Kidney (tissue), 13 donors: ENCODE measurements at regions not wholly inside any gene's neighbourhood (a gene's known extent, or its start where the extent isn't known, plus 50 kb on each side); places are given as distances from the start of the nearest gene placed in this dataset.
"Not testable (repeated sequence)": the region's sequence is repeated elsewhere in the genome, so short reads cannot be mapped to it uniquely, and the experiment has no call there.

Experiments
- DNase-seq, 5 donors: peaks; one replicate each; pipeline ENCODE4 v3.0.0-alpha.2; 2013 to 2020
- FAIRE-seq: peaks from 2 replicates; lab custom pipeline; 2012; peaks lifted over from hg19 to GRCh38; lab: Jason Lieb, UNC
- H3K27ac ChIP-seq, 2 donors: one replicate each; pipeline ENCODE4 v1.7.0; 2013; ENCODE audit warnings: low read depth in 2 of 2, low read length in 2 of 2, inconsistent platforms in 1 of 2
- H3K27me3 ChIP-seq: one replicate; pipeline ENCODE4 v1.7.1; 2013; ENCODE audit warnings: low read length, inconsistent platforms; ENCODE audit not compliant: control insufficient read depth, insufficient read depth
- H3K36me3 ChIP-seq, 3 donors: one replicate each; pipeline versions ENCODE4 v1.7.0 to v1.7.1; 2013; ENCODE audit warnings: low read length in 3 of 3, control low read depth in 1 of 3, inconsistent platforms in 1 of 3; ENCODE audit not compliant: insufficient read depth in 3 of 3, control insufficient read depth in 2 of 3
- H3K4me1 ChIP-seq, 3 donors: one replicate each; pipeline versions ENCODE4 v1.7.0 to v1.7.1; 2013; ENCODE audit warnings: low read length in 3 of 3, inconsistent platforms in 1 of 3, low read depth in 1 of 3; ENCODE audit not compliant: control insufficient read depth in 2 of 3, insufficient read depth in 2 of 3
- H3K4me3 ChIP-seq, 3 donors: one replicate each; pipeline versions ENCODE4 v1.7.0 to v1.8.1; 2013; ENCODE audit warnings: low read length in 3 of 3, control low read depth in 1 of 3, inconsistent platforms in 1 of 3
- H3K9ac ChIP-seq, 3 donors: one replicate each; pipeline versions ENCODE4 v1.7.0 to v1.7.1; 2013; ENCODE audit warnings: low read length in 3 of 3, control low read depth in 1 of 3, inconsistent platforms in 1 of 3
- H3K9me3 ChIP-seq, 3 donors: one replicate each; pipeline versions ENCODE4 v1.7.0 to v1.7.1; 2013; ENCODE audit warnings: low read length in 3 of 3, control low read depth in 1 of 3, inconsistent platforms in 1 of 3; ENCODE audit not compliant: control insufficient read depth in 2 of 3, insufficient read depth in 1 of 3
- CTCF ChIP-seq: IDR thresholded peaks from 3 replicates; pipeline ENCODE4 v1.5.1; 2012; ENCODE audit warnings: mild to moderate bottlenecking, moderate library complexity, borderline replicate concordance; ENCODE audit not compliant: insufficient read depth; ENCODE audit errors: extremely low read depth
- intact Hi-C: fragments of 100-400 bp; cut with DNase I; formaldehyde crosslinking; loops from one replicate; pipeline ENCODE4 v1.11.1; 2022
- donor health status: control.
- donor health status: control.
- donor health status: control.
- donor health status: control.
- donor health status: control.
- donor health status: DM: yes; HTN: yes; CAD: no.
- donor health status: Normal renal cell carcinoma (clear cell type).

- Histone ChIP-seq H3K9me3 (no peaks in the 10 kb centered on the region), H3K4me3 (no peak overlapping the region), H3K4me1 (no peaks in the 10 kb centered on the region), H3K9ac (no peak overlapping the region), H3K27me3 (no peaks in the 10 kb centered on the region), H3K36me3 (no peaks in the 10 kb centered on the region), H3K27ac (no peak overlapping the region)
- TF ChIP-seq CTCF, result no peak
- DNase-seq, result no peak
- no peak for FAIRE-seq
- intact Hi-C loops, result no loop called here
These were observed 368.3 kb upstream of the GJE1 start for GRCh38 chr6:141764388-141764787.

- H3K4me1 ChIP-seq, result no peaks in the 10 kb centered on the region
- H3K9ac ChIP-seq, result no peak overlapping the region
- intact Hi-C loops, result no loop called here
- H3K9me3 ChIP-seq, result no peaks in the 10 kb centered on the region
- H3K4me3 ChIP-seq, result no peak overlapping the region
- H3K36me3 ChIP-seq, result no peaks in the 10 kb centered on the region
- H3K27ac ChIP-seq, result no peak overlapping the region
- no peak for DNase-seq
- no peaks in the 10 kb centered on the region for H3K27me3 ChIP-seq
- no peak for TF ChIP-seq CTCF
- FAIRE-seq, result no peak
These were observed 374.3 kb upstream of the GJE1 start for GRCh38 chr6:141758430-141758829.

GRCh38 chr6:141753180-141753579, 379.5 kb upstream of the GJE1 start:
- Histone ChIP-seq H3K27me3 (no peaks in the 10 kb centered on the region), H3K9ac (no peak overlapping the region), H3K27ac (no peak overlapping the region), H3K9me3 (no peaks in the 10 kb centered on the region), H3K4me3 (no peak overlapping the region), H3K36me3 (no peaks in the 10 kb centered on the region), H3K4me1 (no peaks in the 10 kb centered on the region)
- intact Hi-C loops, result no loop called here
- FAIRE-seq (no peak), DNase-seq (no peak)
- no peak for TF ChIP-seq CTCF

GRCh38 chr6:141752677-141753076, 380.0 kb upstream of the GJE1 start:
- Histone ChIP-seq H3K27ac (no peak overlapping the region), H3K4me3 (no peak overlapping the region), H3K27me3 (no peaks in the 10 kb centered on the region), H3K4me1 (no peaks in the 10 kb centered on the region), H3K9ac (no peak overlapping the region), H3K36me3 (no peaks in the 10 kb centered on the region), H3K9me3 (no peaks in the 10 kb centered on the region)
- FAIRE-seq (no peak), DNase-seq (no peak)
- TF ChIP-seq CTCF, result no peak
- intact Hi-C loops, result no loop called here

GRCh38 chr6:141746324-141746723, 386.4 kb upstream of the GJE1 start:
- H3K36me3 ChIP-seq, H3K27me3 ChIP-seq, intact Hi-C loops, DNase-seq, H3K4me1 ChIP-seq, H3K4me3 ChIP-seq, H3K9ac ChIP-seq, H3K27ac ChIP-seq, H3K9me3 ChIP-seq, FAIRE-seq: not testable (repeated sequence)
